ENCODE measurements at regions not wholly inside any gene's neighbourhood (a gene's known extent, or its start where the extent isn't known, plus 50 kb on each side); places are given as distances from the start of the nearest gene placed in this dataset.

- no peak for DNase-seq (ENCODE audit: low read depth in 1 of 2, low spot score in 1 of 2)
- no peak overlapping the region for H3K4me3 ChIP-seq (replicated peaks; ENCODE audit: insufficient read depth, low read length)
- H3K27me3 ChIP-seq (ENCODE audit: insufficient read depth, poor library complexity, severe bottlenecking) = no peaks in the 10 kb centered on the region
- H3K27ac ChIP-seq (replicated peaks) = no peak overlapping the region
- TF ChIP-seq SPI1 (IDR thresholded peaks at IDR 0.05; ENCODE audit: borderline replicate concordance, low read depth) (no peak), REST (IDR thresholded peaks at IDR 0.05; ENCODE audit: insufficient replicate concordance, low read depth) (no peak), POLR2AphosphoS5 (IDR thresholded peaks at IDR 0.05; ENCODE audit: low read depth) (no peak), GABPA (IDR thresholded peaks at IDR 0.05; ENCODE audit: low read depth) (no peak), CTCF (IDR thresholded peaks at IDR 0.05; ENCODE audit: insufficient read depth, low read length) (no peak)
Measured at GRCh38 chr18:67007085-67007484, 403.2 kb upstream of the CDH19 start.

- DNase-seq (ENCODE audit: low read depth in 1 of 2, low spot score in 1 of 2) = no peak
- TF ChIP-seq CTCF (IDR thresholded peaks at IDR 0.05; ENCODE audit: insufficient read depth, low read length) (no peak), SPI1 (IDR thresholded peaks at IDR 0.05; ENCODE audit: borderline replicate concordance, low read depth) (no peak), POLR2AphosphoS5 (IDR thresholded peaks at IDR 0.05; ENCODE audit: low read depth) (no peak), REST (IDR thresholded peaks at IDR 0.05; ENCODE audit: insufficient replicate concordance, low read depth) (no peak)
- Histone ChIP-seq H3K27ac (replicated peaks) (no peak overlapping the region), H3K4me3 (replicated peaks; ENCODE audit: insufficient read depth, low read length) (no peak overlapping the region), H3K27me3 (ENCODE audit: insufficient read depth, poor library complexity, severe bottlenecking) (no peaks in the 10 kb centered on the region)
Measured at GRCh38 chr18:67001052-67001451, 397.2 kb upstream of the CDH19 start.

DNA sequence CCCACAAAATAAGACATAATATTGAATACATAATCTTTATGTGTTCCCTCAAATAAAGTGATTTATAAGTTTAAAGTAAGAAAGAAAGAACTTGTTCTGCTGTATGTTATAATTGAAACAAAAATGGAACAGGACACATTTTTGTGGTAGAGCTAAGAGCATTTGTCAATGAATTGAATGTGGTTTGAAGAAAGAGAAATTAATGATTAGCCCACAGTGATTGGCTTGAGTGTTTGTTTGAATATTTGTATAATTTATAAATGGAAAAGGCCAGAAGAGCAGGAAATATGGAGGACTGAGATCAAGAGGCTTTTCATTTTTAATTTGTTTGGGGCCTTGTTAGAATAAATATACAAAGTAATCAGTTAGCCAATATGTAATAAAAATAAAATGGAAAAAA lies 395.1 kb upstream of the CDH19 start:
- H3K27me3 ChIP-seq (ENCODE audit: insufficient read depth, poor library complexity, severe bottlenecking) = no peaks in the 10 kb centered on the region
- DNase-seq (ENCODE audit: low read depth in 1 of 2, low spot score in 1 of 2) = no peak
- no peak overlapping the region for H3K27ac ChIP-seq (replicated peaks)
- TF ChIP-seq GABPA (IDR thresholded peaks at IDR 0.05; ENCODE audit: low read depth) (no peak), SPI1 (IDR thresholded peaks at IDR 0.05; ENCODE audit: borderline replicate concordance, low read depth) (no peak), REST (IDR thresholded peaks at IDR 0.05; ENCODE audit: insufficient replicate concordance, low read depth) (no peak), POLR2AphosphoS5 (IDR thresholded peaks at IDR 0.05; ENCODE audit: low read depth) (no peak), CTCF (IDR thresholded peaks at IDR 0.05; ENCODE audit: insufficient read depth, low read length) (no peak)
- H3K4me3 ChIP-seq (replicated peaks; ENCODE audit: insufficient read depth, low read length) = no peak overlapping the region
